Osteoblast (primary cell): ENCODE measurements at regions not wholly inside any gene's neighbourhood (a gene's known extent, or its start where the extent isn't known, plus 50 kb on each side); places are given as distances from the start of the nearest gene placed in this dataset.

Experiments used
- DNase-seq: peaks from one replicate; pipeline ENCODE4 v3.0.0; 2011; ENCODE audit warnings: low spot score, mixed read lengths; ENCODE audit not compliant: insufficient read length; ENCODE audit errors: missing footprints
- H2AFZ ChIP-seq: 2 replicates; pipeline ENCODE4 v1.6.0; 2011; ENCODE audit warnings: mild to moderate bottlenecking, low read length
- H3K27ac ChIP-seq: 2 replicates; pipeline ENCODE4 v1.5.1; 2011; ENCODE audit warnings: mild to moderate bottlenecking, low read depth, low read length, moderate library complexity
- H3K27me3 ChIP-seq: 2 replicates; pipeline ENCODE4 v1.6.0; 2012; ENCODE audit warnings: mild to moderate bottlenecking, control low read depth, inconsistent platforms, low read length, moderate library complexity; ENCODE audit not compliant: insufficient read depth
- H3K36me3 ChIP-seq: 2 replicates; pipeline ENCODE4 v1.5.1; 2011; ENCODE audit warnings: mild to moderate bottlenecking, low read length, control low read depth, moderate library complexity; ENCODE audit not compliant: insufficient read depth
- H3K4me1 ChIP-seq: 2 replicates; pipeline ENCODE4 v1.5.1; 2011; ENCODE audit warnings: mild to moderate bottlenecking, low read length, control low read depth, moderate library complexity; ENCODE audit not compliant: insufficient read depth
- H3K4me2 ChIP-seq: 2 replicates; pipeline ENCODE4 v1.6.0; 2011; ENCODE audit warnings: mild to moderate bottlenecking, low read length; ENCODE audit not compliant: insufficient read depth
- H3K4me3 ChIP-seq: fragments of 200-600 bp; sonication (generic); 3 replicates; pipeline ENCODE4 v1.5.1; 2012; ENCODE audit warnings: mild to moderate bottlenecking, low read length, inconsistent platforms; ENCODE audit not compliant: insufficient read depth
- H3K79me2 ChIP-seq: 2 replicates; pipeline ENCODE4 v1.6.0; 2012; ENCODE audit warnings: mild to moderate bottlenecking, low read length, control low read depth, inconsistent platforms; ENCODE audit not compliant: insufficient read depth
- H3K9me3 ChIP-seq: 2 replicates; pipeline ENCODE4 v1.5.1; 2011; ENCODE audit warnings: low read depth, low read length, control low read depth
- H4K20me1 ChIP-seq: 2 replicates; pipeline ENCODE4 v1.6.0; 2012; ENCODE audit warnings: mild to moderate bottlenecking, low read length, control low read depth; ENCODE audit not compliant: insufficient read depth
- CTCF ChIP-seq: IDR thresholded peaks from 2 replicates; pipeline ENCODE4 v1.5.1; 2011; ENCODE audit warnings: mild to moderate bottlenecking, low read depth, low read length, moderate library complexity; ENCODE audit errors: extremely low read depth

GRCh38 chr7:51587604-51588003 is 271.0 kb upstream of the COBL start:
- no peaks in the 10 kb centered on the region for H4K20me1 ChIP-seq
- no peaks in the 10 kb centered on the region for H3K4me1 ChIP-seq
- no peaks in the 10 kb centered on the region for H3K79me2 ChIP-seq
- H3K9me3 ChIP-seq, result peaks cover 5% of the 10 kb centered on the region
- H3K27ac ChIP-seq, result no peak overlapping the region
- no peak overlapping the region for H3K4me3 ChIP-seq
- no peak for DNase-seq
- H3K27me3 ChIP-seq, result no peaks in the 10 kb centered on the region
- H3K36me3 ChIP-seq, result no peaks in the 10 kb centered on the region
- H2AFZ ChIP-seq, result no peak overlapping the region
- H3K4me2 ChIP-seq, result no peak overlapping the region
- no peak for TF ChIP-seq CTCF

- Histone ChIP-seq H4K20me1 (no peaks in the 10 kb centered on the region), H3K79me2 (no peaks in the 10 kb centered on the region), H3K4me1 (no peaks in the 10 kb centered on the region), H3K27ac (no peak overlapping the region), H3K9me3 (peaks cover 3% of the 10 kb centered on the region), H3K27me3 (no peaks in the 10 kb centered on the region), H3K4me2 (no peak overlapping the region), H2AFZ (no peak overlapping the region), H3K4me3 (no peak overlapping the region), H3K36me3 (no peaks in the 10 kb centered on the region)
- TF ChIP-seq CTCF, result no peak
- no peak for DNase-seq
Observed at GRCh38 chr7:51577390-51577789, 260.8 kb upstream of the COBL start.

- no peak for TF ChIP-seq CTCF
- Histone ChIP-seq H3K27me3 (no peaks in the 10 kb centered on the region), H4K20me1 (no peaks in the 10 kb centered on the region), H3K4me1 (no peaks in the 10 kb centered on the region), H3K36me3 (no peaks in the 10 kb centered on the region), H3K9me3 (no peaks in the 10 kb centered on the region), H3K79me2 (no peaks in the 10 kb centered on the region), H3K4me2 (no peak overlapping the region), H3K4me3 (no peak overlapping the region), H3K27ac (no peak overlapping the region), H2AFZ (no peak overlapping the region)
- DNase-seq, result no peak
Observed at GRCh38 chr7:51569581-51569980, 253.0 kb upstream of the COBL start.

- TF ChIP-seq CTCF, result no peak
- no peak overlapping the region for H3K4me3 ChIP-seq
- no peaks in the 10 kb centered on the region for H3K36me3 ChIP-seq
- no peaks in the 10 kb centered on the region for H4K20me1 ChIP-seq
- DNase-seq, result no peak
- no peak overlapping the region for H3K27ac ChIP-seq
- H2AFZ ChIP-seq, result no peak overlapping the region
- H3K79me2 ChIP-seq, result no peaks in the 10 kb centered on the region
- no peak overlapping the region for H3K4me2 ChIP-seq
- H3K4me1 ChIP-seq, result no peaks in the 10 kb centered on the region
- H3K9me3 ChIP-seq, result no peaks in the 10 kb centered on the region
- H3K27me3 ChIP-seq, result no peaks in the 10 kb centered on the region
Observed at GRCh38 chr7:51569176-51569575, 252.6 kb upstream of the COBL start.
